Liver (tissue), 3 donors: ENCODE measurements at regions not wholly inside any gene's neighbourhood (a gene's known extent, or its start where the extent isn't known, plus 50 kb on each side); places are given as distances from the start of the nearest gene placed in this dataset.

ENCODE experiments used
- ATF3 ChIP-seq: IDR thresholded peaks from 2 replicates; pipeline ENCODE4 v1.6.1; 2016; ENCODE audit warnings: antibody characterized with exemption
- CTCF ChIP-seq: fragments of 150-350 bp; IDR thresholded peaks from 2 replicates; pipeline ENCODE4 v1.5.1; 2017; ENCODE audit warnings: improper control_type of control experiment, low read depth, low read length; ENCODE audit not compliant: missing input control
- EGR1 ChIP-seq, 2 donors: IDR thresholded peaks; 2 replicates each; pipeline ENCODE4 v1.6.1; 2016 to 2018; ENCODE audit warnings: antibody characterized with exemption in 2 of 2, low read depth in 2 of 2
- FOXA1 ChIP-seq: IDR thresholded peaks from 2 replicates; pipeline ENCODE4 v1.6.1; 2016; ENCODE audit warnings: antibody characterized with exemption
- GABPA ChIP-seq, 2 donors: IDR thresholded peaks in 1 of 2; conservative IDR thresholded peaks in 1 of 2; 2 replicates each; pipeline ENCODE4 v1.6.1; 2016; ENCODE audit warnings: antibody characterized with exemption in 2 of 2, mild to moderate bottlenecking in 1 of 2, moderate library complexity in 1 of 2
- JUND ChIP-seq, 2 donors: IDR thresholded peaks; 2 replicates each; pipeline ENCODE4 v1.6.1; 2016; ENCODE audit warnings: antibody characterized with exemption in 2 of 2
- MAX ChIP-seq: IDR thresholded peaks from 2 replicates; pipeline ENCODE4 v1.6.1; 2016; ENCODE audit warnings: antibody characterized with exemption
- RAD21 ChIP-seq, 2 donors: IDR thresholded peaks; 2 replicates each; pipeline ENCODE4 v1.6.1; 2016; ENCODE audit warnings: antibody characterized with exemption in 2 of 2, mild to moderate bottlenecking in 2 of 2
- SP1 ChIP-seq: IDR thresholded peaks from 2 replicates; pipeline ENCODE4 v1.6.1; 2018; ENCODE audit warnings: antibody characterized with exemption, mild to moderate bottlenecking
- TAF1 ChIP-seq: conservative IDR thresholded peaks from 2 replicates; pipeline ENCODE4 v1.6.1; 2016; ENCODE audit warnings: antibody characterized with exemption, mild to moderate bottlenecking
- YY1 ChIP-seq: IDR thresholded peaks from 2 replicates; pipeline ENCODE4 v1.6.1; 2016; ENCODE audit warnings: antibody characterized with exemption, mild to moderate bottlenecking
- TF ChIP-seq, protein P1 (sequence below): IDR thresholded peaks from 2 replicates; pipeline ENCODE4 v1.6.1; 2016; ENCODE audit warnings: antibody characterized with exemption
- TF ChIP-seq, protein P2 (sequence below): IDR thresholded peaks from 2 replicates; pipeline ENCODE4 v1.6.1; 2016; ENCODE audit warnings: antibody characterized with exemption, mild to moderate bottlenecking
- donor health status: healthy.
- donor health status: healthy.

GRCh38 chr1:2917284-2917683 is 104.0 kb upstream of the ACTRT2 start:
- TF ChIP-seq ATF3 (no peak), TAF1 (no peak), CTCF (no peak), GABPA (IDR thresholded peaks at IDR 0.05 in 1 of 2, conservative IDR thresholded peaks at IDR 0.05 in 1 of 2) (no peak), FOXA1 (no peak), YY1 (no peak), MAX (no peak), RAD21 (IDR thresholded peaks at IDR 0.05) (no peak), SP1 (no peak), JUND (IDR thresholded peaks at IDR 0.05) (no peak), EGR1 (IDR thresholded peaks at IDR 0.05; ENCODE audit: low read depth in 2 of 2) (no peak)
- TF ChIP-seq, protein P1, sequence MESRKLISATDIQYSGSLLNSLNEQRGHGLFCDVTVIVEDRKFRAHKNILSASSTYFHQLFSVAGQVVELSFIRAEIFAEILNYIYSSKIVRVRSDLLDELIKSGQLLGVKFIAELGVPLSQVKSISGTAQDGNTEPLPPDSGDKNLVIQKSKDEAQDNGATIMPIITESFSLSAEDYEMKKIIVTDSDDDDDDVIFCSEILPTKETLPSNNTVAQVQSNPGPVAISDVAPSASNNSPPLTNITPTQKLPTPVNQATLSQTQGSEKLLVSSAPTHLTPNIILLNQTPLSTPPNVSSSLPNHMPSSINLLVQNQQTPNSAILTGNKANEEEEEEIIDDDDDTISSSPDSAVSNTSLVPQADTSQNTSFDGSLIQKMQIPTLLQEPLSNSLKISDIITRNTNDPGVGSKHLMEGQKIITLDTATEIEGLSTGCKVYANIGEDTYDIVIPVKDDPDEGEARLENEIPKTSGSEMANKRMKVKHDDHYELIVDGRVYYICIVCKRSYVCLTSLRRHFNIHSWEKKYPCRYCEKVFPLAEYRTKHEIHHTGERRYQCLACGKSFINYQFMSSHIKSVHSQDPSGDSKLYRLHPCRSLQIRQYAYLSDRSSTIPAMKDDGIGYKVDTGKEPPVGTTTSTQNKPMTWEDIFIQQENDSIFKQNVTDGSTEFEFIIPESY, result no peak
- TF ChIP-seq, protein P2, sequence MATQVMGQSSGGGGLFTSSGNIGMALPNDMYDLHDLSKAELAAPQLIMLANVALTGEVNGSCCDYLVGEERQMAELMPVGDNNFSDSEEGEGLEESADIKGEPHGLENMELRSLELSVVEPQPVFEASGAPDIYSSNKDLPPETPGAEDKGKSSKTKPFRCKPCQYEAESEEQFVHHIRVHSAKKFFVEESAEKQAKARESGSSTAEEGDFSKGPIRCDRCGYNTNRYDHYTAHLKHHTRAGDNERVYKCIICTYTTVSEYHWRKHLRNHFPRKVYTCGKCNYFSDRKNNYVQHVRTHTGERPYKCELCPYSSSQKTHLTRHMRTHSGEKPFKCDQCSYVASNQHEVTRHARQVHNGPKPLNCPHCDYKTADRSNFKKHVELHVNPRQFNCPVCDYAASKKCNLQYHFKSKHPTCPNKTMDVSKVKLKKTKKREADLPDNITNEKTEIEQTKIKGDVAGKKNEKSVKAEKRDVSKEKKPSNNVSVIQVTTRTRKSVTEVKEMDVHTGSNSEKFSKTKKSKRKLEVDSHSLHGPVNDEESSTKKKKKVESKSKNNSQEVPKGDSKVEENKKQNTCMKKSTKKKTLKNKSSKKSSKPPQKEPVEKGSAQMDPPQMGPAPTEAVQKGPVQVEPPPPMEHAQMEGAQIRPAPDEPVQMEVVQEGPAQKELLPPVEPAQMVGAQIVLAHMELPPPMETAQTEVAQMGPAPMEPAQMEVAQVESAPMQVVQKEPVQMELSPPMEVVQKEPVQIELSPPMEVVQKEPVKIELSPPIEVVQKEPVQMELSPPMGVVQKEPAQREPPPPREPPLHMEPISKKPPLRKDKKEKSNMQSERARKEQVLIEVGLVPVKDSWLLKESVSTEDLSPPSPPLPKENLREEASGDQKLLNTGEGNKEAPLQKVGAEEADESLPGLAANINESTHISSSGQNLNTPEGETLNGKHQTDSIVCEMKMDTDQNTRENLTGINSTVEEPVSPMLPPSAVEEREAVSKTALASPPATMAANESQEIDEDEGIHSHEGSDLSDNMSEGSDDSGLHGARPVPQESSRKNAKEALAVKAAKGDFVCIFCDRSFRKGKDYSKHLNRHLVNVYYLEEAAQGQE, result no peak
